ENCODE measurements at regions not wholly inside any gene's neighbourhood (a gene's known extent, or its start where the extent isn't known, plus 50 kb on each side); places are given as distances from the start of the nearest gene placed in this dataset.

GRCh38 chr9:100689635-100690034 lies 111.8 kb downstream of the CAVIN4 start:
- WGBS (ENCODE audit: low lambda C conversion rate), result 15% methylated on average over 3 of the region's 3 CpGs
- POLR2A ChIA-PET, result no interaction called here
- TF ChIP-seq FOXK2 (IDR thresholded peaks at IDR 0.05) (no peak), CERS6 (CRISPR knock-in tag; IDR thresholded peaks at IDR 0.05) (no peak), CCDC6 (CRISPR knock-in tag; IDR thresholded peaks at IDR 0.05) (no peak), PAF1 (CRISPR knock-in tag; IDR thresholded peaks at IDR 0.05) (no peak), KLF15 (CRISPR knock-in tag; IDR thresholded peaks at IDR 0.05; ENCODE audit: borderline replicate concordance) (no peak), ZNF350 (CRISPR knock-in tag; IDR thresholded peaks at IDR 0.05; ENCODE audit: borderline replicate concordance, low read depth) (no peak), ZNF615 (CRISPR knock-in tag; IDR thresholded peaks at IDR 0.05; ENCODE audit: borderline replicate concordance) (no peak), MAFG (CRISPR knock-in tag; IDR thresholded peaks at IDR 0.05) (no peak), MBNL3 (CRISPR knock-in tag; conservative IDR thresholded peaks at IDR 0.05) (no peak), MXI1 (IDR thresholded peaks at IDR 0.05; ENCODE audit: borderline replicate concordance, low read depth, low read length) (no peak)
- TF ChIP-seq, protein P1, sequence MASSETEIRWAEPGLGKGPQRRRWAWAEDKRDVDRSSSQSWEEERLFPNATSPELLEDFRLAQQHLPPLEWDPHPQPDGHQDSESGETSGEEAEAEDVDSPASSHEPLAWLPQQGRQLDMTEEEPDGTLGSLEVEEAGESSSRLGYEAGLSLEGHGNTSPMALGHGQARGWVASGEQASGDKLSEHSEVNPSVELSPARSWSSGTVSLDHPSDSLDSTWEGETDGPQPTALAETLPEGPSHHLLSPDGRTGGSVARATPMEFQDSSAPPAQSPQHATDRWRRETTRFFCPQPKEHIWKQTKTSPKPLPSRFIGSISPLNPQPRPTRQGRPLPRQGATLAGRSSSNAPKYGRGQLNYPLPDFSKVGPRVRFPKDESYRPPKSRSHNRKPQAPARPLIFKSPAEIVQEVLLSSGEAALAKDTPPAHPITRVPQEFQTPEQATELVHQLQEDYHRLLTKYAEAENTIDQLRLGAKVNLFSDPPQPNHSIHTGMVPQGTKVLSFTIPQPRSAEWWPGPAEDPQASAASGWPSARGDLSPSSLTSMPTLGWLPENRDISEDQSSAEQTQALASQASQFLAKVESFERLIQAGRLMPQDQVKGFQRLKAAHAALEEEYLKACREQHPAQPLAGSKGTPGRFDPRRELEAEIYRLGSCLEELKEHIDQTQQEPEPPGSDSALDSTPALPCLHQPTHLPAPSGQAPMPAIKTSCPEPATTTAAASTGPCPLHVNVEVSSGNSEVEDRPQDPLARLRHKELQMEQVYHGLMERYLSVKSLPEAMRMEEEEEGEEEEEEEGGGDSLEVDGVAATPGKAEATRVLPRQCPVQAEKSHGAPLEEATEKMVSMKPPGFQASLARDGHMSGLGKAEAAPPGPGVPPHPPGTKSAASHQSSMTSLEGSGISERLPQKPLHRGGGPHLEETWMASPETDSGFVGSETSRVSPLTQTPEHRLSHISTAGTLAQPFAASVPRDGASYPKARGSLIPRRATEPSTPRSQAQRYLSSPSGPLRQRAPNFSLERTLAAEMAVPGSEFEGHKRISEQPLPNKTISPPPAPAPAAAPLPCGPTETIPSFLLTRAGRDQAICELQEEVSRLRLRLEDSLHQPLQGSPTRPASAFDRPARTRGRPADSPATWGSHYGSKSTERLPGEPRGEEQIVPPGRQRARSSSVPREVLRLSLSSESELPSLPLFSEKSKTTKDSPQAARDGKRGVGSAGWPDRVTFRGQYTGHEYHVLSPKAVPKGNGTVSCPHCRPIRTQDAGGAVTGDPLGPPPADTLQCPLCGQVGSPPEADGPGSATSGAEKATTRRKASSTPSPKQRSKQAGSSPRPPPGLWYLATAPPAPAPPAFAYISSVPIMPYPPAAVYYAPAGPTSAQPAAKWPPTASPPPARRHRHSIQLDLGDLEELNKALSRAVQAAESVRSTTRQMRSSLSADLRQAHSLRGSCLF (CRISPR knock-in tag; IDR thresholded peaks at IDR 0.05; ENCODE audit: borderline replicate concordance), result no peak
- H3K4me2 ChIP-seq (ENCODE audit: low read depth, low read length), result no peak overlapping the region
- no peak overlapping the region for H3K27ac ChIP-seq (ENCODE audit: extremely low read length, insufficient read depth, low read length)
- FAIRE-seq (no peak), DNase-seq (ENCODE audit: low spot score) (no peak), ATAC-seq (no peak)
- no TSS peak for BruUV-seq (replicated peaks)
- CTCF ChIA-PET (ENCODE audit: low intra/inter-chr PET ratio, low total read pairs), result no interaction called here
- H3K9me3 ChIP-seq (ENCODE audit: low read length), result no peaks in the 10 kb centered on the region
- H3K27me3 ChIP-seq (ENCODE audit: control insufficient read depth in 1 of 2, insufficient read depth in 2 of 2, low read length in 2 of 2), result 0 out of 5 replicates have a peak, but pooled peaks cover 0 to 3% of the 10 kb centered on the region in 2 experiments
- no peak overlapping the region for H2AFZ ChIP-seq (ENCODE audit: low read length)
- H3K4me1 ChIP-seq (ENCODE audit: insufficient read depth, low read length), result no peaks in the 10 kb centered on the region
- no peaks in the 10 kb centered on the region for H3K36me3 ChIP-seq (replicated peaks in 1 of 2; ENCODE audit: control insufficient read depth in 1 of 2, insufficient read depth in 2 of 2, low read length in 2 of 2)
- in situ Hi-C loops (cut with HindIII; ENCODE audit: extremely low pct_ligation_motif_present, low pct_unique_long_range_greater_than_20kb) (no loop called here), intact Hi-C loops (cut with micrococcal nuclease; ENCODE audit: unreplicated experiment) (no loop called here)
- no peaks in the 10 kb centered on the region for H4K20me1 ChIP-seq (ENCODE audit: insufficient read depth, low read length)
- H3K4me3 ChIP-seq (replicated peaks in 1 of 3; ENCODE audit: insufficient read depth in 1 of 3, low read depth in 2 of 3, low read length in 3 of 3), result no peak overlapping the region
- no peaks in the 10 kb centered on the region for H3K79me2 ChIP-seq (ENCODE audit: insufficient read depth, low read length)
- no peak overlapping the region for H3K9ac ChIP-seq (ENCODE audit: insufficient read depth, low read depth, low read length)

Data from HepG2 (cell line).